ENCODE measurements at regions not wholly inside any gene's neighbourhood (a gene's known extent, or its start where the extent isn't known, plus 50 kb on each side); places are given as distances from the start of the nearest gene placed in this dataset.

GRCh38 chr11:130672911-130673310 is 224.5 kb downstream of the ADAMTS15 start:
- Histone ChIP-seq H2BK5ac (ENCODE audit: low read depth, low read length, poor library complexity, severe bottlenecking) (no peak overlapping the region), H3K4ac (ENCODE audit: low read depth in 1 of 2, low read length in 2 of 2) (no peak overlapping the region)

GRCh38 chr11:130673698-130674097 is 225.3 kb downstream of the ADAMTS15 start:
- H3K4me1 ChIP-seq (ENCODE audit: control insufficient read depth, insufficient read depth, low read depth, low read length): peaks cover 28% of the 10 kb centered on the region

More at GRCh38 chr11:130672911-130673310, 224.5 kb downstream of the ADAMTS15 start:
- no peak overlapping the region for H4K8ac ChIP-seq (ENCODE audit: low read length)
- H3K27ac ChIP-seq (ENCODE audit: low read length, poor library complexity, severe bottlenecking): peak overlapping the region; percentile 63
- H3K4me3 ChIP-seq (ENCODE audit: insufficient read depth in 1 of 2, low read depth in 1 of 2, low read length in 2 of 2): no peak overlapping the region
- no peaks in the 10 kb centered on the region for H3K79me1 ChIP-seq (replicated peaks; ENCODE audit: low read length, poor library complexity, severe bottlenecking)
- no peaks in the 10 kb centered on the region for H3K27me3 ChIP-seq (ENCODE audit: control insufficient read depth in 1 of 2, insufficient read depth in 1 of 2, low read length in 2 of 2)
- H3K36me3 ChIP-seq (ENCODE audit: control insufficient read depth in 1 of 2, insufficient read depth in 2 of 2, low read depth in 1 of 2, low read length in 2 of 2): no peaks in the 10 kb centered on the region
- 95% methylated on average over 5 of the region's 5 CpGs for WGBS
- no peak overlapping the region for H2AK5ac ChIP-seq (ENCODE audit: low read length, severe bottlenecking)
- peaks cover 28% of the 10 kb centered on the region for H3K4me1 ChIP-seq (ENCODE audit: control insufficient read depth, insufficient read depth, low read depth, low read length)
- H3K18ac ChIP-seq (ENCODE audit: low read depth in 1 of 2, low read length in 2 of 2): no peak overlapping the region
- H2BK15ac ChIP-seq (ENCODE audit: low read depth, poor library complexity, severe bottlenecking): no peak overlapping the region
- H2BK12ac ChIP-seq (ENCODE audit: low read length in 2 of 2): no peak overlapping the region
- H3K9ac ChIP-seq (ENCODE audit: low read length): peak overlapping the region; percentile 79
- DNase-seq: no peak
- no peak overlapping the region for H3K23ac ChIP-seq (ENCODE audit: low read length in 2 of 2)
- no peak overlapping the region for H2BK120ac ChIP-seq (ENCODE audit: low read depth, low read length)
- H3K14ac ChIP-seq (ENCODE audit: low read length in 2 of 2): no peak overlapping the region
- H4K91ac ChIP-seq (ENCODE audit: low read length): no peak overlapping the region
- no peak overlapping the region for H3K4me2 ChIP-seq (ENCODE audit: low read length, poor library complexity, severe bottlenecking)
- H3K9me3 ChIP-seq (ENCODE audit: control insufficient read depth, low read length): peaks cover 9% of the 10 kb centered on the region
- no peak overlapping the region for H2AFZ ChIP-seq (ENCODE audit: low read depth, low read length)

GRCh38 chr11:130674686-130675308 is 226.4 kb downstream of the ADAMTS15 start:
- Histone ChIP-seq H3K14ac (ENCODE audit: low read length in 2 of 2) (no peak overlapping the region), H4K8ac (ENCODE audit: low read length) (no peak overlapping the region), H2AFZ (ENCODE audit: low read depth, low read length) (no peak overlapping the region), H2AK5ac (ENCODE audit: low read length, severe bottlenecking) (no peak overlapping the region), H2BK15ac (ENCODE audit: low read depth, poor library complexity, severe bottlenecking) (no peak overlapping the region), H3K79me1 (replicated peaks; ENCODE audit: low read length, poor library complexity, severe bottlenecking) (no peaks in the 10 kb centered on the region), H3K27ac (ENCODE audit: low read length, poor library complexity, severe bottlenecking) (peak overlapping the region; percentile 2), H2BK5ac (ENCODE audit: low read depth, low read length, poor library complexity, severe bottlenecking) (no peak overlapping the region), H2BK12ac (ENCODE audit: low read length in 2 of 2) (no peak overlapping the region), H3K18ac (ENCODE audit: low read depth in 1 of 2, low read length in 2 of 2) (no peak overlapping the region), H3K4me1 (ENCODE audit: control insufficient read depth, insufficient read depth, low read depth, low read length) (peaks cover 28% of the 10 kb centered on the region), H3K4me2 (ENCODE audit: low read length, poor library complexity, severe bottlenecking) (no peak overlapping the region), H3K4me3 (ENCODE audit: insufficient read depth in 1 of 2, low read depth in 1 of 2, low read length in 2 of 2) (no peak overlapping the region), H3K36me3 (ENCODE audit: control insufficient read depth in 1 of 2, insufficient read depth in 2 of 2, low read depth in 1 of 2, low read length in 2 of 2) (no peaks in the 10 kb centered on the region), H3K23ac (ENCODE audit: low read length in 2 of 2) (no peak overlapping the region), H3K9me3 (ENCODE audit: control insufficient read depth, low read length) (peaks cover 28% of the 10 kb centered on the region), H3K9ac (ENCODE audit: low read length) (peak overlapping the region; percentile 78), H3K4ac (ENCODE audit: low read depth in 1 of 2, low read length in 2 of 2) (no peak overlapping the region), H4K91ac (ENCODE audit: low read length) (no peak overlapping the region), H2BK120ac (ENCODE audit: low read depth, low read length) (no peak overlapping the region), H3K27me3 (ENCODE audit: control insufficient read depth in 1 of 2, insufficient read depth in 1 of 2, low read length in 2 of 2) (no peaks in the 10 kb centered on the region)
- 72% methylated on average over 4 of the region's 5 CpGs for WGBS
- peak; percentile 59 for DNase-seq

More at GRCh38 chr11:130673698-130674097, 225.3 kb downstream of the ADAMTS15 start:
- no peak overlapping the region for H3K4ac ChIP-seq (ENCODE audit: low read depth in 1 of 2, low read length in 2 of 2)
- DNase-seq: no peak
- no peak overlapping the region for H3K27ac ChIP-seq (ENCODE audit: low read length, poor library complexity, severe bottlenecking)
- peak overlapping the region; percentile 40 for H2AK5ac ChIP-seq (ENCODE audit: low read length, severe bottlenecking)
- no peak overlapping the region for H3K4me3 ChIP-seq (ENCODE audit: insufficient read depth in 1 of 2, low read depth in 1 of 2, low read length in 2 of 2)
- H3K9me3 ChIP-seq (ENCODE audit: control insufficient read depth, low read length): peaks cover 17% of the 10 kb centered on the region
- H2BK5ac ChIP-seq (ENCODE audit: low read depth, low read length, poor library complexity, severe bottlenecking): no peak overlapping the region
- no peak overlapping the region for H4K8ac ChIP-seq (ENCODE audit: low read length)
- no peak overlapping the region for H2AFZ ChIP-seq (ENCODE audit: low read depth, low read length)
- H3K36me3 ChIP-seq (ENCODE audit: control insufficient read depth in 1 of 2, insufficient read depth in 2 of 2, low read depth in 1 of 2, low read length in 2 of 2): no peaks in the 10 kb centered on the region
- H2BK120ac ChIP-seq (ENCODE audit: low read depth, low read length): no peak overlapping the region
- H3K18ac ChIP-seq (ENCODE audit: low read depth in 1 of 2, low read length in 2 of 2): no peak overlapping the region
- 88% methylated on average over 2 of the region's 2 CpGs for WGBS
- H2BK15ac ChIP-seq (ENCODE audit: low read depth, poor library complexity, severe bottlenecking): no peak overlapping the region
- no peak overlapping the region for H3K14ac ChIP-seq (ENCODE audit: low read length in 2 of 2)
- H4K91ac ChIP-seq (ENCODE audit: low read length): no peak overlapping the region
- H3K23ac ChIP-seq (ENCODE audit: low read length in 2 of 2): no peak overlapping the region
- H3K9ac ChIP-seq (ENCODE audit: low read length): no peak overlapping the region
- no peak overlapping the region for H3K4me2 ChIP-seq (ENCODE audit: low read length, poor library complexity, severe bottlenecking)
- no peaks in the 10 kb centered on the region for H3K79me1 ChIP-seq (replicated peaks; ENCODE audit: low read length, poor library complexity, severe bottlenecking)
- no peaks in the 10 kb centered on the region for H3K27me3 ChIP-seq (ENCODE audit: control insufficient read depth in 1 of 2, insufficient read depth in 1 of 2, low read length in 2 of 2)
- peak overlapping the region in 1 of 2 experiments; percentile 79 for H2BK12ac ChIP-seq (ENCODE audit: low read length in 2 of 2)

DNA sequence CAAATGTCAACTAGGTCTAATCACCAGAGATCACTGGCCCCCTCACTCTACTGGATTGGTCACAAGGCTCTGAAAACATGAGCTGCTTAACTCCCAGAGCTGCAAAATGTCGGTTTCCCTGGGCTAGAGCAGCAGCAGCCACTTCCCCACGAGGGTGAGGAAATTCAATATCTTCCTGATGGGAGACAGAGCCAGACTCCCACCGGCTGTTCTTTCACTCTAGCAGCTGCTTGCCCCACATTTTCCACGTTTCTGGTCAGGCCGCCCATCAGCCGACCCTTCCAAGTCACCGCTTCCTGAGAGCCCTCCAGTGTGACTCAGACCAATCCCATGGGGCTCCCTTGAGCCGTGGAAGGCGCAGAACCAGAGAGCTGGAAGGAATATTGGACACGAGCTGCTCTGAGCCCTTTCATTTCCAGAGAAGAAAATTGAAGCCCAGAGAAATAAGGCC is 227.0 kb downstream of the ADAMTS15 start:
- peak overlapping the region; percentile 78 for H3K9ac ChIP-seq (ENCODE audit: low read length)
- H2BK5ac ChIP-seq (ENCODE audit: low read depth, low read length, poor library complexity, severe bottlenecking): no peak overlapping the region
- H4K8ac ChIP-seq (ENCODE audit: low read length): peak overlapping the region; percentile 8
- 15% methylated on average over 10 of the region's 10 CpGs for WGBS
- H3K14ac ChIP-seq (ENCODE audit: low read length in 2 of 2): no peak overlapping the region
- H2AK5ac ChIP-seq (ENCODE audit: low read length, severe bottlenecking): peak overlapping the region; percentile 34
- DNase-seq: peak; percentile 90
- peak overlapping the region in 1 of 2 experiments; percentile 25 for H2BK12ac ChIP-seq (ENCODE audit: low read length in 2 of 2)
- no peak overlapping the region for H3K4me2 ChIP-seq (ENCODE audit: low read length, poor library complexity, severe bottlenecking)
- H3K27ac ChIP-seq (ENCODE audit: low read length, poor library complexity, severe bottlenecking): peak overlapping the region; percentile 53
- H3K9me3 ChIP-seq (ENCODE audit: control insufficient read depth, low read length): peaks cover 34% of the 10 kb centered on the region
- H3K27me3 ChIP-seq (ENCODE audit: control insufficient read depth in 1 of 2, insufficient read depth in 1 of 2, low read length in 2 of 2): no peaks in the 10 kb centered on the region
- H3K4me3 ChIP-seq (ENCODE audit: insufficient read depth in 1 of 2, low read depth in 1 of 2, low read length in 2 of 2): peak overlapping the region in 1 of 2 experiments; percentile 43
- no peak overlapping the region for H2AFZ ChIP-seq (ENCODE audit: low read depth, low read length)
- H4K91ac ChIP-seq (ENCODE audit: low read length): no peak overlapping the region
- H3K18ac ChIP-seq (ENCODE audit: low read depth in 1 of 2, low read length in 2 of 2): peak overlapping the region in 1 of 2 experiments; percentile 16
- no peaks in the 10 kb centered on the region for H3K79me1 ChIP-seq (replicated peaks; ENCODE audit: low read length, poor library complexity, severe bottlenecking)
- peak overlapping the region; percentile 19 to 47 for H3K4ac ChIP-seq (ENCODE audit: low read depth in 1 of 2, low read length in 2 of 2)
- peak overlapping the region; percentile 6 for H2BK15ac ChIP-seq (ENCODE audit: low read depth, poor library complexity, severe bottlenecking)
- no peaks in the 10 kb centered on the region for H3K36me3 ChIP-seq (ENCODE audit: control insufficient read depth in 1 of 2, insufficient read depth in 2 of 2, low read depth in 1 of 2, low read length in 2 of 2)
- no peak overlapping the region for H2BK120ac ChIP-seq (ENCODE audit: low read depth, low read length)
- H3K23ac ChIP-seq (ENCODE audit: low read length in 2 of 2): peak overlapping the region in 1 of 2 experiments; percentile 37
- H3K4me1 ChIP-seq (ENCODE audit: control insufficient read depth, insufficient read depth, low read depth, low read length): peaks cover 28% of the 10 kb centered on the region
